Tibial nerve (tissue), 3 donors: ENCODE measurements at regions not wholly inside any gene's neighbourhood (a gene's known extent, or its start where the extent isn't known, plus 50 kb on each side); places are given as distances from the start of the nearest gene placed in this dataset.

Source experiments
- POLR2A ChIP-seq, 2 donors: fragments of 450-650 bp; IDR thresholded peaks; one replicate each; pipeline ENCODE4 v1.6.1; 2017; ENCODE audit warnings: antibody characterized with exemption in 2 of 2, mild to moderate bottlenecking in 2 of 2, moderate library complexity in 2 of 2
- TF ChIP-seq, protein P1 (sequence below), 5 experiments: fragments of 200-600 bp in 3 of 5; fragments of 450-650 bp in 2 of 5; sonication (generic) in 3 of 5; IDR thresholded peaks; one replicate each; pipeline ENCODE4 v1.5.1; 2016 to 2019; ENCODE audit warnings: antibody characterized with exemption in 5 of 5, mild to moderate bottlenecking in 3 of 5, moderate library complexity in 2 of 5

DNA sequence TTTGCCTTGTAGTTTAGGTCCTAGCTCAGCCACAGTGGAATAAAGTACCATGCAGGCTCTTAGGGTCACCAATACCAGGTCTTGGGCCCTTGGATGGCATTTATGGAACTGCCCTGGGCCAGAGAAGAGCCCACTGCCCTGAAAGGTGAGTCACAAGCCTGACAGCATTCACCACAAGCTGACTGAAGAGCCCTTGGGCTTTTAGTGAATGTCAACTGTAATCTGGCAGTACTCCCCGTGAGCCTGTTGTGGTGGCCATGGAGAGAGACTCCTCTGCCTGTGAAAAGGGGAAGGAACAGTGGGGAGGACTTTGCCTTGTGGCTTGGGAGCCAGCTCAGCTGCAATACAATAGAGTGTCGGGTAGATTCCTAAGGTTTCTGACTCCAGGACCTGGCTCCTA, 1389.7 kb downstream of the DSC3 start:
- TF ChIP-seq, protein P1, sequence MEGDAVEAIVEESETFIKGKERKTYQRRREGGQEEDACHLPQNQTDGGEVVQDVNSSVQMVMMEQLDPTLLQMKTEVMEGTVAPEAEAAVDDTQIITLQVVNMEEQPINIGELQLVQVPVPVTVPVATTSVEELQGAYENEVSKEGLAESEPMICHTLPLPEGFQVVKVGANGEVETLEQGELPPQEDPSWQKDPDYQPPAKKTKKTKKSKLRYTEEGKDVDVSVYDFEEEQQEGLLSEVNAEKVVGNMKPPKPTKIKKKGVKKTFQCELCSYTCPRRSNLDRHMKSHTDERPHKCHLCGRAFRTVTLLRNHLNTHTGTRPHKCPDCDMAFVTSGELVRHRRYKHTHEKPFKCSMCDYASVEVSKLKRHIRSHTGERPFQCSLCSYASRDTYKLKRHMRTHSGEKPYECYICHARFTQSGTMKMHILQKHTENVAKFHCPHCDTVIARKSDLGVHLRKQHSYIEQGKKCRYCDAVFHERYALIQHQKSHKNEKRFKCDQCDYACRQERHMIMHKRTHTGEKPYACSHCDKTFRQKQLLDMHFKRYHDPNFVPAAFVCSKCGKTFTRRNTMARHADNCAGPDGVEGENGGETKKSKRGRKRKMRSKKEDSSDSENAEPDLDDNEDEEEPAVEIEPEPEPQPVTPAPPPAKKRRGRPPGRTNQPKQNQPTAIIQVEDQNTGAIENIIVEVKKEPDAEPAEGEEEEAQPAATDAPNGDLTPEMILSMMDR (IDR thresholded peaks at IDR 0.05): no peak
- TF ChIP-seq POLR2A (IDR thresholded peaks at IDR 0.05): no peak
